ENCODE measurements at regions not wholly inside any gene's neighbourhood (a gene's known extent, or its start where the extent isn't known, plus 50 kb on each side); places are given as distances from the start of the nearest gene placed in this dataset.
"Not testable (repeated sequence)": the region's sequence is repeated elsewhere in the genome, so short reads cannot be mapped to it uniquely, and the experiment has no call there.

DNA sequence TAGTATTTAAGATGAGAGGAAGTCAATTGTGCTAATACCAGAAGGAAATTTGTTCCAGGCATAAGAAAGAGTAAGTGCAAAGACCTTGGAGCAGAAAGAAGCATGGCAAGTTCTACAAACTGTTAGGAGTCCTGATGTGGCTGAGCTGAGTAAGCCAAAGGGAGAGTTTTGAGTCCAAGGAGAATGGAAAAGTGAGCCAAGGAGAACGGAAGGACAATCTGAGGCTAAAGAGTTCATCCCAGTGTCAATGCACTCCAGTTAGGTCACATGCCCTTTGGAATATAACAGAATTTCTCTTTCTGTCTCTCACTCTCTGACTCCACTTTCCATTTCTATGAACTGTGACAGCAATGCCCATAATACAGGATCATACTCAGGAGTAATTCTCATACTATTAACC lies 224.7 kb downstream of the CAAP1 start:
- Histone ChIP-seq H3K79me2 (ENCODE audit: insufficient read depth) (no peaks in the 10 kb centered on the region), H3K36me3 (ENCODE audit: low read depth) (no peaks in the 10 kb centered on the region), H3F3A (ENCODE audit: insufficient read depth) (no peaks in the 10 kb centered on the region), H3K27me3 (replicated peaks; ENCODE audit: insufficient read depth) (no peaks in the 10 kb centered on the region), H4K20me1 (ENCODE audit: insufficient read depth) (no peaks in the 10 kb centered on the region), H3K4me1 (ENCODE audit: insufficient read depth) (no peaks in the 10 kb centered on the region), H3K9ac (no peak overlapping the region), H3K9me3 (ENCODE audit: low read depth) (no peaks in the 10 kb centered on the region), H2AFZ (no peak overlapping the region), H3K27ac (no peak overlapping the region), H3K4me3 (no peak overlapping the region), H3K4me2 (ENCODE audit: unreplicated experiment) (no peak overlapping the region), H3K9me2 (ENCODE audit: insufficient read depth) (no peaks in the 10 kb centered on the region)
- no peak for DNase-seq
- TF ChIP-seq EZH2phosphoT487 (IDR thresholded peaks at IDR 0.05; ENCODE audit: insufficient read depth, low read depth) (no peak), EZH2 (IDR thresholded peaks at IDR 0.05; ENCODE audit: insufficient read depth, poor library complexity, severe bottlenecking) (no peak)
- in situ Hi-C loops (cut with MboI): no loop called here
- 0% methylated on average over 1 of the region's 1 CpG for WGBS, 2 experiments (ENCODE audit: low coverage in 1 of 2, low lambda C conversion rate in 2 of 2, missing lambda C conversion rate in 2 of 2)

DNA sequence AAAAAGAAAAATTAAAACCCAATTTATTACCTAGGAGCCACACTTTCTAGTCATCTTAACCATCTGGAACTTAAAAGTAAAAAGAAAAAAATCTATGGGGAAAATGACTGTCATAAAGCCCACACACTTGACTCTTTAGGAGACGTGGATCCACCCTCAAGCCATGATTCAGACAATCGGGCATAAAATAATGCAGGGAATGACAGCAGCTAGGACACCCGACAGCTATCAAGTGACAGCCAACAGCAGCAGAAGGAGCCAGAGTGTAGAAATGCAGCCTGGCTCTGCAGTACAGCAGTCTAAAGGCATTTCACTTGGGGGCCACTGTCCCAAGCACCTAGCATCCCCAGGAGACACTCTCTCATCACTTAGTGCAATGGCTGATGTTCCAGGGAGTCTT lies 226.9 kb downstream of the CAAP1 start:
- Histone ChIP-seq H3K4me2 (ENCODE audit: unreplicated experiment) (no peak overlapping the region), H2AFZ (no peak overlapping the region), H3K4me1 (ENCODE audit: insufficient read depth) (no peaks in the 10 kb centered on the region), H3K9me3 (ENCODE audit: low read depth) (no peaks in the 10 kb centered on the region), H3K27ac (no peak overlapping the region), H3K9me2 (ENCODE audit: insufficient read depth) (no peaks in the 10 kb centered on the region), H3K4me3 (no peak overlapping the region), H3K79me2 (ENCODE audit: insufficient read depth) (no peaks in the 10 kb centered on the region), H3F3A (ENCODE audit: insufficient read depth) (no peaks in the 10 kb centered on the region), H3K9ac (no peak overlapping the region), H4K20me1 (ENCODE audit: insufficient read depth) (no peaks in the 10 kb centered on the region), H3K36me3 (ENCODE audit: low read depth) (no peaks in the 10 kb centered on the region), H3K27me3 (replicated peaks; ENCODE audit: insufficient read depth) (no peaks in the 10 kb centered on the region)
- WGBS, 2 experiments (ENCODE audit: low coverage in 1 of 2, low lambda C conversion rate in 2 of 2, missing lambda C conversion rate in 2 of 2): 5 to 9% methylated on average over 3 of the region's 3 CpGs
- no peak for DNase-seq
- in situ Hi-C loops (cut with MboI): no loop called here
- TF ChIP-seq EZH2phosphoT487 (IDR thresholded peaks at IDR 0.05; ENCODE audit: insufficient read depth, low read depth) (no peak), EZH2 (IDR thresholded peaks at IDR 0.05; ENCODE audit: insufficient read depth, poor library complexity, severe bottlenecking) (no peak)

DNA sequence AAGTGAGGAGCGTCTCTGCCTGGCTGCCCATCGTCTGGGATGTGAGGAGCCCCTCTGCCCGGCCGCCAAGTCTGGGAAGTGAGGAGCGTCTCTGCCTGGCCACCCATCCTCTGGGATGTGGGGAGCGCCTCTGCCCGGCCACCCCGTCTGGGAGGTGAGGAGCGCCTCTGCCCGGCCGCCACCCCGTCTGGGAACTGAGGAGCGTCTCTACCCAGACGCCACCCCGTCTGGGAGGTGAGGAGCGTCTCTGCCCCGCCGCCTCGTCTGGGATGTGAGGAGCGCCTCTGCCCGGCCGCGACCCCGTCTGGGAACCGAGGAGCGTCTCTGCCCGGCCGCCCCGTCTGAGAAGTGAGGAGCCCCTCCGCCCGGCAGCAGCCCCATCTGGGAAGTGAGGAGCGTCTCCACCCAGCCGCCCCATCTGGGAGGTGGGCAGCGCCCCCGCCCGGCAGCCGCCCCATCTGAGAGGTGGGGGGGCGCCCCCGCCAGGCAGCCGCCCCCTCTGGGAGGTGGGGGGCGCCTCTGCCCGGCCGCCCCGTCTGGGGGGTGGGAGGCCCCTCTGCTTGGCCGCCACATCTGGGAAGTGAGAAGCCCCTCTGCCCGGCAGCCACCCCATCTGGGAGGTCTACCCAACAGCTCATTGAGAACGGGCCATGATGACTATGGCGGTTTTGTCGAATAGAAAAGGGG lies 228.4 kb downstream of the CAAP1 start:
- H3K79me2 ChIP-seq (ENCODE audit: insufficient read depth); H3K9me2 ChIP-seq (ENCODE audit: insufficient read depth); H3K4me1 ChIP-seq (ENCODE audit: insufficient read depth); H3K36me3 ChIP-seq (ENCODE audit: low read depth); DNase-seq; H4K20me1 ChIP-seq (ENCODE audit: insufficient read depth); H3K27me3 ChIP-seq (replicated peaks; ENCODE audit: insufficient read depth); H2AFZ ChIP-seq; H3K4me3 ChIP-seq; in situ Hi-C loops (cut with MboI); H3K27ac ChIP-seq; H3F3A ChIP-seq (ENCODE audit: insufficient read depth); H3K9me3 ChIP-seq (ENCODE audit: low read depth); H3K9ac ChIP-seq; H3K4me2 ChIP-seq (ENCODE audit: unreplicated experiment): not testable (repeated sequence)
- 72 to 73% methylated on average over 17 to 30 of the region's 49 CpGs for WGBS, 2 experiments (ENCODE audit: low coverage in 1 of 2, low lambda C conversion rate in 2 of 2, missing lambda C conversion rate in 2 of 2)

DNA sequence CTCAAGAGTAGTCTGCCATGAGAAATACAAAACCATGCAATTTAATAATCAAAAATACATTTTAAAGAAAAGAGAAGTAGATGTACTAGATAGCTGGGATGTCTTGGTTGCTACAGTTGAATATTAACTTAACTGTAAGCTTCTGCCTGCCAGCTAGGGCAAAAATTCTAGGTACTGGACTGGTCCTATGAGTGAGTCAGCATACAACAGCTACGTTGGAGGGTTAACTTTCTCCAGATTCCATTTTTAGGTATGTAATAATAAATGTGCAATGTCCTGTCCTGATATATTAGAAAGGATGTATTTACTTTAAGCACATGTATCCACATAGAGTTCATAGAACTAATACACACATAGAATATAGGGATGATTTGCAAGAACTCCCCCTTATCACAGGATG lies 230.1 kb downstream of the CAAP1 start:
- Histone ChIP-seq H3K4me2 (ENCODE audit: unreplicated experiment) (no peak overlapping the region), H3K9me2 (ENCODE audit: insufficient read depth) (no peaks in the 10 kb centered on the region), H2AFZ (no peak overlapping the region), H3K36me3 (ENCODE audit: low read depth) (no peaks in the 10 kb centered on the region), H3K9ac (no peak overlapping the region), H3K4me3 (no peak overlapping the region), H3K9me3 (ENCODE audit: low read depth) (no peaks in the 10 kb centered on the region), H3K27me3 (replicated peaks; ENCODE audit: insufficient read depth) (no peaks in the 10 kb centered on the region), H3K4me1 (ENCODE audit: insufficient read depth) (no peaks in the 10 kb centered on the region), H3K27ac (no peak overlapping the region), H4K20me1 (ENCODE audit: insufficient read depth) (no peaks in the 10 kb centered on the region), H3F3A (ENCODE audit: insufficient read depth) (no peaks in the 10 kb centered on the region), H3K79me2 (ENCODE audit: insufficient read depth) (no peaks in the 10 kb centered on the region)
- in situ Hi-C loops (cut with MboI): no loop called here
- 0% methylated on average over 1 of the region's 1 CpG for WGBS, 2 experiments (ENCODE audit: low coverage in 1 of 2, low lambda C conversion rate in 2 of 2, missing lambda C conversion rate in 2 of 2)
- TF ChIP-seq EZH2 (IDR thresholded peaks at IDR 0.05; ENCODE audit: insufficient read depth, poor library complexity, severe bottlenecking): no peak
- no peak for TF ChIP-seq EZH2phosphoT487 (IDR thresholded peaks at IDR 0.05; ENCODE audit: insufficient read depth, low read depth)
- no peak for DNase-seq

DNA sequence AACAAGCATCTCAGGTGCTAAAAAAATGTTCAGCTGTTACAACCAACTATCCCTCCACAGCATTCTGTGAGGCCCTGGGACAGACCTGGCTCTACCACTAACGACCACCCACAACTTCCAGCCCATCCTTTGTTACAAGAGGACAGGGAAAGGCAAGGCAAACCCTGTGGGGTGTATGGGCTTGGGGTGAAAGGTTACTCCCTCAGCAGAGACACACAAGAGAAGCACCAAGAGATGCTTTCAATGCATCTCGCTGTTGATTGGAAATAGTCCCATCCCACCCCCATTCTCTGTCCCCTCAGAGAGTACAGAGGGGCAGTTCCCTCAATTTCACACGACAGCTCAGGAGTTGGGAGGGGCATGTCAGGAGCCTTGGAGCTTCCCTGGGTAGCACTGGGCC lies 234.1 kb downstream of the CAAP1 start:
- 17 to 18% methylated on average over 3 of the region's 3 CpGs for WGBS, 2 experiments (ENCODE audit: low coverage in 1 of 2, low lambda C conversion rate in 2 of 2, missing lambda C conversion rate in 2 of 2)
- H4K20me1 ChIP-seq (ENCODE audit: insufficient read depth): no peaks in the 10 kb centered on the region
- no peak overlapping the region for H3K9ac ChIP-seq
- TF ChIP-seq EZH2phosphoT487 (IDR thresholded peaks at IDR 0.05; ENCODE audit: insufficient read depth, low read depth): no peak
- TF ChIP-seq EZH2 (IDR thresholded peaks at IDR 0.05; ENCODE audit: insufficient read depth, poor library complexity, severe bottlenecking): no peak
- H2AFZ ChIP-seq: no peak overlapping the region
- no peaks in the 10 kb centered on the region for H3F3A ChIP-seq (ENCODE audit: insufficient read depth)
- no peaks in the 10 kb centered on the region for H3K36me3 ChIP-seq (ENCODE audit: low read depth)
- H3K4me1 ChIP-seq (ENCODE audit: insufficient read depth): no peaks in the 10 kb centered on the region
- H3K79me2 ChIP-seq (ENCODE audit: insufficient read depth): no peaks in the 10 kb centered on the region
- DNase-seq: no peak
- no peaks in the 10 kb centered on the region for H3K9me2 ChIP-seq (ENCODE audit: insufficient read depth)
- H3K27ac ChIP-seq: no peak overlapping the region
- no peaks in the 10 kb centered on the region for H3K27me3 ChIP-seq (replicated peaks; ENCODE audit: insufficient read depth)
- in situ Hi-C loops (cut with MboI): no loop called here
- no peaks in the 10 kb centered on the region for H3K9me3 ChIP-seq (ENCODE audit: low read depth)
- no peak overlapping the region for H3K4me2 ChIP-seq (ENCODE audit: unreplicated experiment)
- H3K4me3 ChIP-seq: no peak overlapping the region
